Activated naive CD4-positive, alpha-beta T cell treated with anti-CD3 and anti-CD28 coated beads for 36 hours (primary cell): ENCODE measurements at regions not wholly inside any gene's neighbourhood (a gene's known extent, or its start where the extent isn't known, plus 50 kb on each side); places are given as distances from the start of the nearest gene placed in this dataset.

Source experiments
- CTCF ChIA-PET: fragments of 350-600 bp; sonication (Branson Sonifier 250); formaldehyde crosslinking; loops from one replicate; lab custom pipeline; 2021; ENCODE audit warnings: antibody characterized with exemption; lab: Charles Lee
- DNase-seq: peaks from one replicate; pipeline ENCODE4 v3.0.0-alpha.2; 2020
- H3K27ac Mint-ChIP-seq: one replicate; pipeline ENCODE4 v1.8.0; 2021; ENCODE audit warnings: mild to moderate bottlenecking, mixed read lengths
- H3K27me3 Mint-ChIP-seq: one replicate; pipeline ENCODE4 v1.8.0; 2021; ENCODE audit warnings: low read depth, mixed read lengths
- H3K36me3 Mint-ChIP-seq: one replicate; pipeline ENCODE4 v1.8.0; 2021; ENCODE audit warnings: low read depth, mixed read lengths
- H3K4me1 Mint-ChIP-seq: one replicate; pipeline ENCODE4 v1.8.0; 2021; ENCODE audit warnings: low read depth, mixed read lengths
- H3K4me3 Mint-ChIP-seq: one replicate; pipeline ENCODE4 v1.8.0; 2021; ENCODE audit warnings: mild to moderate bottlenecking, moderate library complexity, mixed read lengths
- H3K9me3 Mint-ChIP-seq: one replicate; pipeline ENCODE4 v1.8.0; 2021; ENCODE audit warnings: mixed read lengths
- intact Hi-C: fragments of 100-400 bp; cut with micrococcal nuclease; formaldehyde crosslinking; loops from one replicate; pipeline ENCODE4 v1.15.1; 2023

DNA sequence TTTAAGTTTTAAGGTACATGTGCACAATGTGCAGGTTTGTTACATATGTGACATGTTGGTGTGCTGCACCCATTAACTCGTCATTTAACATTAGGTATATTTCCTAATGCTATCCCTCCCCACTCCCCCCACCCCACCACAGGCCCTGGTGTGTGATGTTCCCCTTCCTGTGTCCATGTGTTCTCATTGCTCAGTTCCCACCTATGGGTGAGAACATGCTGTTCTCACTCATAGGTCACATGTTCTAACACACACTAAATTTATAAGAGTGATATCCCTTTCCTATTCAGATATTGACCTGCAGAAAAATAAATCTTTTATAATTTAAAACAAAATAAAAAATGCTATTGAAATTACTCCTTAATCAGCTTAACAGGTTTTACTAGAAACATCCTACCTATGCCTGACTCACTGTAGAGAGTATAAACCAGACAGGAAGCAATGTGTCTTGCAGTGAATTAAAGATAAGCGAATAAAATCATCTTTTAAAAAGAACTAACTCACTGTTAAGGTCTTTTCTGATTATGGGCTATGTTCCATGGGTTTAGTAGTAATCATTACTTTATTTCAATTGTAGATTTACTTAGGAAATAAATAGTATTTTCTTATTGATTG is 82.0 kb upstream of the DPH5 start:
- Mint-ChIP-seq H3K9me3 (no peaks in the 10 kb centered on the region), H3K4me1 (peaks cover 46% of the 10 kb centered on the region), H3K4me3 (no peak overlapping the region), H3K27ac (no peak overlapping the region), H3K27me3 (no peaks in the 10 kb centered on the region), H3K36me3 (no peaks in the 10 kb centered on the region)
- no peak for DNase-seq
- intact Hi-C loops = no loop called here
- CTCF ChIA-PET = no interaction called here

DNA sequence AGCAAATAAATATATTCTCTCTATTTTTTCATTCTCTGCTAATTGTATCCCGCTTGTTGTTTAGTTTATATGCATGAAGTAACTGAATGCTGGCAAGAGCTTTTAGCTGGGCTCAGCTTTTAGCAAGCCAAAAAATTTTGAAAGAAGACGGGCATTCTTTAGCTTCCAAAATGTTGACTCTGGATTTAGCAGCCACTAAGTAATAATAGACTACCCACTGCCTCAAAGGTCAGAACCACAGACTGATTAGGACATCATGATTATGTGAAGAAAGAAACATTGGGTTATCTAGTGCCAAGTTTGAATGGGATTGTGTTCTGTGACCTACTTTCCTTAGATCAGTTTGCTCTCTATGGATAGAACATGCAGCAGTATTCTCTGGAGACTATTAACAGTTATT is 80.3 kb upstream of the DPH5 start:
- no peaks in the 10 kb centered on the region for H3K36me3 Mint-ChIP-seq
- intact Hi-C loops = no loop called here
- peaks cover 34% of the 10 kb centered on the region for H3K4me1 Mint-ChIP-seq
- no peaks in the 10 kb centered on the region for H3K9me3 Mint-ChIP-seq
- no peak overlapping the region for H3K27ac Mint-ChIP-seq
- no peaks in the 10 kb centered on the region for H3K27me3 Mint-ChIP-seq
- no peak overlapping the region for H3K4me3 Mint-ChIP-seq
- CTCF ChIA-PET = no interaction called here
- DNase-seq = no peak

- H3K4me3 Mint-ChIP-seq = no peak overlapping the region
- H3K27ac Mint-ChIP-seq = no peak overlapping the region
- peaks cover 13% of the 10 kb centered on the region for H3K4me1 Mint-ChIP-seq
- no peaks in the 10 kb centered on the region for H3K27me3 Mint-ChIP-seq
- H3K36me3 Mint-ChIP-seq = no peaks in the 10 kb centered on the region
- CTCF ChIA-PET = interaction anchor here (0.6 kb wide), 2 partner anchors 80 to 105 kb away, joined by 3 to 4 read pairs; no protein-coding TSS in a partner anchor
- no peak for DNase-seq
- intact Hi-C loops = no loop called here
- H3K9me3 Mint-ChIP-seq = no peaks in the 10 kb centered on the region
Measured at GRCh38 chr1:101102426-101103156, 77.0 kb upstream of the DPH5 start.

DNA sequence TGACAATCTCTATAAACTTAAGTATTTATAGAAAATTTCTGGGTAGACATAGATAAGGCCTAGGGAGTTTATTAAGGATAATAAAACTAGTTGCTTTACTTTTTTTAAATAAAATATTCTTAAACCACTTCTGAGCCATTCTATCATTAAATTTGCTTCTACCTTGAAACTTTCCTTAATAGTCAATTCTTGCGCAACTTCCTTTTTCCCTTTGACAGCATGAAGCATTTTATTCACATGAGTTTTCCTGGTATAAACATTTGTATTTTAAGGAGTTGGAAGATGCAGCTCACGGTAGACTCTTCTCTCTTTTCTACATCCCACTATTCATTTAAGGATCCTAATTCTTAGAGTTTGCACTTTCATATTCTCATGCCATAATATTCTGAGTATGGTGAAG is 75.8 kb upstream of the DPH5 start:
- no peaks in the 10 kb centered on the region for H3K27me3 Mint-ChIP-seq
- intact Hi-C loops = no loop called here
- H3K27ac Mint-ChIP-seq = no peak overlapping the region
- CTCF ChIA-PET = no interaction called here
- no peak overlapping the region for H3K4me3 Mint-ChIP-seq
- DNase-seq = no peak
- H3K4me1 Mint-ChIP-seq = peaks cover 8% of the 10 kb centered on the region
- no peaks in the 10 kb centered on the region for H3K9me3 Mint-ChIP-seq
- no peaks in the 10 kb centered on the region for H3K36me3 Mint-ChIP-seq

DNA sequence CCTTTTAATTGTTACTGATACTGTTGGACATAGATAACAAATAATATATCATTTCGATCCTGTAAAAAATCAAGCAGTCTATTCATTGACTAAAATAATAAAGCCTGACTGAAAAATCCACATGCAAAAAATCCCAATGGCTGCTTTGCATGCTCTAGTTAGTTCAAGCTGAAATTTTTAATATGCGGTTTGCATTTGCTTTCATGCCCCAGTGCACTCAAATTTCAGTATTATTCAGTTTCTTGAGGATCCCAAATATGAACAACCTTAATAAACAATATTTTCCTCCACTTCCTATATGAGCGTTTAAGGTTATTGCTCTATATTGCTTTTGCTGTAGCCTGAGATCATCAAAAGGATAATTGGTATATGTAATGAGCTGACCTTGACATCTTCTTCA is 75.1 kb upstream of the DPH5 start:
- Mint-ChIP-seq H3K4me1 (peaks cover 8% of the 10 kb centered on the region), H3K9me3 (no peaks in the 10 kb centered on the region), H3K36me3 (no peaks in the 10 kb centered on the region), H3K4me3 (no peak overlapping the region), H3K27ac (no peak overlapping the region), H3K27me3 (no peaks in the 10 kb centered on the region)
- CTCF ChIA-PET = no interaction called here
- no peak for DNase-seq
- intact Hi-C loops = no loop called here

DNA sequence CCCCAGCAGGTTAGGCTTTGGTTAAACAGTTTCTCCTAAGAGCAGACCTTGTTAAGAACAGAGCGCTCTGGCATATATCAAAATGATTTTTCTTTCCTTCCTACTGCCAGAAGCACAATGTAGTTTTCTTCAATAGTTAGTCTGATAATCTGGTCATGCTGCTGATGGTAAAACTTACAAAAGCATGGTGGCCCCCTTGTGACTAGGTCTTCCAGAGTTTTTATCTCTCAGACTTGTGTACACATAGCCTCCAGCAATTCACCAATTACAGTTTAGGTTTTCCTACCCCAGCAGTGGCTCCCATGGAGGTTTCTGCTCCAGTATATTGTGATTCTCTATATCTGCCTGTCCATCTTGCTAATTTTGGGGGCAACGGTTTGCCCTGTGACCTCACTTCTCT is 73.3 kb upstream of the DPH5 start:
- Mint-ChIP-seq H3K4me1 (peaks cover 8% of the 10 kb centered on the region), H3K36me3 (no peaks in the 10 kb centered on the region), H3K27me3 (no peaks in the 10 kb centered on the region), H3K9me3 (no peaks in the 10 kb centered on the region), H3K4me3 (no peak overlapping the region), H3K27ac (no peak overlapping the region)
- CTCF ChIA-PET = no interaction called here
- intact Hi-C loops = no loop called here
- DNase-seq = no peak

DNA sequence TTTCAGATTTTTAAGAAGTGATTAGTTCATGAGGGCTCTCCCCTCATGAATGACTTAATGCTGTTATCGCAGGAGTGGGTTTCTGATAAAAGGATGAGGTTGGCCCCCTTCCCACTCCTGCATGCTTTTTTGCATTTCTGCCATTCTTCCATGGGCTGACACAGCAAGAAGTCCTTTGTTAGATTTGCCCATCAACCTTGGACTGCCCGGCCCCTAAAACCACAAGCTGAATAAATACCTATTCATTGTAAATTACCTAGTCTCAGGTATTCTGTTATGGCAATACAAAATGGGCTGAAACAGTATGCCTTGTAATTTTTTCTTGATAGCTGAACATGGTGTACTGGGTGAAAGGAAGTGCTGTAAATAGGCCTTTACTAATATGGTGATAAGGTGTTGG is 72.7 kb upstream of the DPH5 start:
- H3K9me3 Mint-ChIP-seq = no peaks in the 10 kb centered on the region
- no peak for DNase-seq
- H3K4me1 Mint-ChIP-seq = peaks cover 8% of the 10 kb centered on the region
- no peaks in the 10 kb centered on the region for H3K36me3 Mint-ChIP-seq
- intact Hi-C loops = no loop called here
- CTCF ChIA-PET = no interaction called here
- no peaks in the 10 kb centered on the region for H3K27me3 Mint-ChIP-seq
- no peak overlapping the region for H3K27ac Mint-ChIP-seq
- no peak overlapping the region for H3K4me3 Mint-ChIP-seq

DNA sequence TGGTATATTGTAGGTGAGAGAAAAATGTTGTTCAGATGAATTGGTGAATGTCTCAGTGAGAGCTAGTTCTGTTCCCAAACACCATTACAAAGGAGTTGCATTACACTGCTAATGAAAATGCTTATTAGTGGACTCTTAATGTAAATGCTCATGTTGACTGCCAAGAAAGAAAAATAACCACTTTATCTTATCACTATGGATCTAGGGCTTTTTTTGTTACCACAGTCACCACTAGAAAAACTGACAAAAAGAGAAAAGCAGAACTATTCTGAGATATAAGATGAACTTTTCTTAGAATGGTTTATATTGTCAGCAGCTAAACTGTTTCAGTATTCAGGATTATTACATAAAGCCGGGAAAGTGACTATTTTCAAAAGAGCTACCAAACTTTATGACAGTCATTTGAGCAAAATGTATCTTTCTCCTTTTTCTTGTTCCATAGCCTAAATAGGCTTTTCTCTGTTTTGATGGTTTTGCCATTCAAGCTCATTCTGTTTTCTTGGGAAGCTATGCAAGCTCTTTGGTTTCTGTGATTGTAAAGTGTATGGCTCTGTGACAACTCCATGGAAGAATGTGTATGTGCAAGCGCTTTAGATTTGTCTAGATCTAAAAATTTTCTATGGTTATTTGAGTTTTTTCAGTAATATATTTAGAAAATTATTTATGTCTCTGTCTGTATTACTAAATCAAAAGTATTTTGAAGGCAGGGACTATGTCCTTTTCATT is 64.2 kb upstream of the DPH5 start:
- CTCF ChIA-PET = no interaction called here
- intact Hi-C loops = loop anchor here (2.0 kb wide), 1 partner anchor 63 kb away; no protein-coding TSS in a partner anchor

DNA sequence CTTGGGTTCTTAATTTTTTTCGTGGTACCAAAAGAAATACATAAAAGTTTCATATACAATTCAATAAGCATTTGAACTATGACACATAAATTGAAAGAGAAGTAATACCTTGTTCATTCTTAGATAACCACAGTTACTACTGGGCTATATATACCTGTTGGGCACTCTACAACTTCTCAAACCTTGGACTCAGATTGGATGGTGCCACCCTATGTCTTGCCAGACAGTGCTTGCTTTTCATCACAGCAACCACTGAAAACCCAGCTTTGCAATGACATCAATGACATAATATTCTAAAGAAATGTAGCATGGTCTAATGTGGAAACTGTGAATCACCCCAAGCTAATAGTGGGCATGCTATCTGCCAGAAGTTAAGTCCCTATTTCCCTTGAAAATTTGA is 62.8 kb upstream of the DPH5 start:
- intact Hi-C loops = loop anchor here (2.0 kb wide), 1 partner anchor 62 kb away; no protein-coding TSS in a partner anchor
- peaks cover 16% of the 10 kb centered on the region for H3K4me1 Mint-ChIP-seq
- H3K4me3 Mint-ChIP-seq = no peak overlapping the region
- peaks cover 4% of the 10 kb centered on the region for H3K36me3 Mint-ChIP-seq
- no peaks in the 10 kb centered on the region for H3K9me3 Mint-ChIP-seq
- H3K27ac Mint-ChIP-seq = no peak overlapping the region
- DNase-seq = no peak
- H3K27me3 Mint-ChIP-seq = no peaks in the 10 kb centered on the region
- CTCF ChIA-PET = interaction anchor here (1.0 to 1.1 kb wide), 2 partner anchors 24 to 150 kb away, joined by 3 read pairs; no protein-coding TSS in a partner anchor

More for the DNA sequence above, 64.2 kb upstream of the DPH5 start:
- Mint-ChIP-seq H3K4me1 (peaks cover 16% of the 10 kb centered on the region), H3K4me3 (no peak overlapping the region), H3K9me3 (no peaks in the 10 kb centered on the region), H3K36me3 (peaks cover 4% of the 10 kb centered on the region), H3K27ac (no peak overlapping the region), H3K27me3 (no peaks in the 10 kb centered on the region)
- DNase-seq = no peak

DNA sequence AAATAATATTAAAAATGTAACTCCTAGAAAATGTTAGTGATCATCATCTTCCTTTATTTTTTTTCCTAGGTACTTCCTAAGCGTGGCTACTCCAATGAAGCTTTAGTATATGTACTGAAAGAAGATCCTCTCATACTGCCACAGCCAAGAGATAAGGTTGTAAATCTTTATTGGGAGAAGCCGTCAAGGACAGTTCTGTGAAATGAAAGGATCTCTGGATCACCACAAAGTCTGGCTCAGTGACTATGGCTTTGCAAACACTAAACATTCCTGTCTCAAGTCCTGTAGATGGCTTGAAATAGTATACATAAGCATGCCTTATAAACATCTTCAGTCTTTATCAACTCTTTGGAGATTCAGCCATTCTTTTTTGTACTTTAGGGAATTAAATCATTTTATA is 61.2 kb upstream of the DPH5 start:
- H3K36me3 Mint-ChIP-seq = peaks cover 4% of the 10 kb centered on the region
- H3K27ac Mint-ChIP-seq = no peak overlapping the region
- H3K27me3 Mint-ChIP-seq = no peaks in the 10 kb centered on the region
- H3K4me3 Mint-ChIP-seq = no peak overlapping the region
- peaks cover 30% of the 10 kb centered on the region for H3K4me1 Mint-ChIP-seq
- no peak for DNase-seq
- CTCF ChIA-PET = interaction anchor here (1.0 kb wide), 1 partner anchor 9 kb away, joined by 3 read pairs; no protein-coding TSS in a partner anchor
- intact Hi-C loops = no loop called here
- H3K9me3 Mint-ChIP-seq = no peaks in the 10 kb centered on the region

- DNase-seq = peak; percentile 62
- peak overlapping the region; percentile 48 for H3K27ac Mint-ChIP-seq
- intact Hi-C loops = loop anchor here (1.0 to 2.0 kb wide), 2 partner anchors 31 to 75 kb away; no protein-coding TSS in a partner anchor
- H3K27me3 Mint-ChIP-seq = no peaks in the 10 kb centered on the region
- H3K36me3 Mint-ChIP-seq = peaks cover 35% of the 10 kb centered on the region
- peak overlapping the region; percentile 10 for H3K4me3 Mint-ChIP-seq
- H3K4me1 Mint-ChIP-seq = peaks cover 26% of the 10 kb centered on the region
- peaks cover 3% of the 10 kb centered on the region for H3K9me3 Mint-ChIP-seq
- CTCF ChIA-PET = no interaction called here
Measured at GRCh38 chr1:101081496-101082488, 56.2 kb upstream of the DPH5 start.
